OCI-LY1 (cell line): ENCODE measurements at regions not wholly inside any gene's neighbourhood (a gene's known extent, or its start where the extent isn't known, plus 50 kb on each side); places are given as distances from the start of the nearest gene placed in this dataset.

Source experiments
- EZH2 ChIP-seq: fragments of 200-600 bp; sonication (generic), shearing (Covaris generic); IDR thresholded peaks from 2 replicates; pipeline ENCODE4 v1.8.0; 2017; ENCODE audit warnings: borderline replicate concordance, mixed run types, mild to moderate bottlenecking, antibody characterized with exemption, low read length, moderate library complexity, mixed read lengths
- TF ChIP-seq, protein P1 (sequence below): fragments of 200-600 bp; sonication (generic), shearing (Covaris generic); IDR thresholded peaks from 2 replicates; pipeline ENCODE4 v1.5.1; 2017; ENCODE audit warnings: mild to moderate bottlenecking, antibody characterized with exemption, low read length, moderate library complexity, mixed read lengths

DNA sequence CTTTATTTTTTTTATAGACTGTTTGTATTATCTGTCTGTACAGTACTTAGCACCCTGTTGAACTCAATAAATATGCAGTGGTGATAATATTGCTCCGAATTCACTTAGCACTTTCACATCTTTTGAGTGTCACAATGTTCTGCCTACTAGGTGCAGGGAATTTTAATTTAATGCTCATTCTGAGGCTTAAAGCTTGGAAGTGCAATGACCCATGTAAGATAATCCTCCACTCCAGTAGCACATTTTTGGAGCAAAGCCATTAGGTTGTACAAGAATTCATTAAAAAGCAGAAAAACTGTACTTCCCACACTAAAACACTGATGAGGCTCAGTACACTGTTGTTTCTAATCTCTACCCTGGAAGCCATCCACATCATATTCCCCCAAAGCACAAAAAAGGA is 255.3 kb upstream of the MTNR1B start:
- TF ChIP-seq, protein P1, sequence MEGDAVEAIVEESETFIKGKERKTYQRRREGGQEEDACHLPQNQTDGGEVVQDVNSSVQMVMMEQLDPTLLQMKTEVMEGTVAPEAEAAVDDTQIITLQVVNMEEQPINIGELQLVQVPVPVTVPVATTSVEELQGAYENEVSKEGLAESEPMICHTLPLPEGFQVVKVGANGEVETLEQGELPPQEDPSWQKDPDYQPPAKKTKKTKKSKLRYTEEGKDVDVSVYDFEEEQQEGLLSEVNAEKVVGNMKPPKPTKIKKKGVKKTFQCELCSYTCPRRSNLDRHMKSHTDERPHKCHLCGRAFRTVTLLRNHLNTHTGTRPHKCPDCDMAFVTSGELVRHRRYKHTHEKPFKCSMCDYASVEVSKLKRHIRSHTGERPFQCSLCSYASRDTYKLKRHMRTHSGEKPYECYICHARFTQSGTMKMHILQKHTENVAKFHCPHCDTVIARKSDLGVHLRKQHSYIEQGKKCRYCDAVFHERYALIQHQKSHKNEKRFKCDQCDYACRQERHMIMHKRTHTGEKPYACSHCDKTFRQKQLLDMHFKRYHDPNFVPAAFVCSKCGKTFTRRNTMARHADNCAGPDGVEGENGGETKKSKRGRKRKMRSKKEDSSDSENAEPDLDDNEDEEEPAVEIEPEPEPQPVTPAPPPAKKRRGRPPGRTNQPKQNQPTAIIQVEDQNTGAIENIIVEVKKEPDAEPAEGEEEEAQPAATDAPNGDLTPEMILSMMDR = no peak
- no peak for TF ChIP-seq EZH2
